Fibroblast of upper back skin (primary cell): ENCODE measurements at regions not wholly inside any gene's neighbourhood (a gene's known extent, or its start where the extent isn't known, plus 50 kb on each side); places are given as distances from the start of the nearest gene placed in this dataset.

ENCODE experiments used
- DNase-seq: peaks from one replicate; pipeline ENCODE4 v3.0.0-alpha.2; 2013

DNA sequence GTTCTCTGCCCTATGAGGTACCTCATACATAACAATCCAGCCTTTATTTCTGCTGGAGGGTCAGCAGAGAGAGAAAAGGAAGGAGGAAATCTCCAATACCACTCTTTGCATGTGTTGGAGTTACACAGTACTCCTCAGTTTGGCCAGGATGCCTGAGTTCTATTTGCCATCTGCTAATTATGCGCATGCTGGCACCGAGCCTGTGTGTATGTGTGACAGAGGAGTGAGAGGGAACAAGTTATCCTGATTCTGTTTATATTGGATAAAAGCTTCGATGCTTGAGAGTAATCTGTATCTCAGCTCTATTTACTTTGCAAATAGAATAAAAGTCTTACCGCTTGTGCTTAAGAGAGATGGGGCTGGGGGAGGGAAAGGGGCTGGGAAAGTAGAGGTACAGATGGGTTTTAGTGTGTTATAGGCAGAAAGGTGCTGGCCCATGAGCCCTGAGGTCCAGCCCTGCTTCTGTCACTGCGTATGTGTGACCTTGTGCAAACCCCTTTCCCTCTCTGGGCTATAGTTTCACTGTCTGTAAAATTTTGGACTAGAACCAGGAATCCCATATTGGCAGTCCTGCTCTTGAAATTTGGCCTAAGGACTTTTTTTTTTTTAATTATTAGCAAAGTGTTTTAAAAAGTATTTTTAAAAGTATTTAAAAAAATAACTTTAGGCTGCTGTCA is 54.5 kb upstream of the PLXNA2 start:
- DNase-seq, result no peak

DNA sequence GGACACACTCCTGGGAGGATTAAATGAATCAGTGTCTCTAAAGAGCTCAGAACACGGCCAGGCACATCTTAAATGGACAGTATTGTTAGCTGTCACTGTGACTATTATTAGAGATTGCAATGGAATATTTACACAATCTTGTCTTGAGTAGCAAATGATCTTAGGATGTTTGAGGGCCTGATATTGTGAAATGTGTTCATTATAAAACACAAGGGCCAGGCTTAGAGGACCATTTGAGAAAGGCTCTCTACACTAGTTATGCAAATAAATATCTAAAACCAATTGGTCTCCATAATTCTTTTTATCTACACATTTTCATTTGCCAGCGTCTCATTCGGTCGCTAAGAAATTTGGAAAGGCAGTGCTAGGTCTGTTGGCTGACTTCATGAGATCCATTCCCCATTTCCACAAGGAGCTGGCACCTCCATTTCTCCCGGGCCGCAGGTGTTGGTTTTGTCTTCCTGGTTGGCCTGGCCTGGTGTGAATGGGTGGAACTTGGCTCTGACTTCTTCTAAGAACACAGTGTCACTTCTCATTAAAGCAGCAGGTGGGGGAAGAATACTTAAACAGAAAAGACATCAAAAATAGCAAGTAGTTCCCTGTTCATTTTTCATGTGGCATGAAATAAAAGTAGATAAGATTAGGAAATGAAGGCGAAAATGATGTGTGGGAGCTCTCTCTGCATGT is 56.0 kb upstream of the PLXNA2 start:
- DNase-seq, result no peak

DNA sequence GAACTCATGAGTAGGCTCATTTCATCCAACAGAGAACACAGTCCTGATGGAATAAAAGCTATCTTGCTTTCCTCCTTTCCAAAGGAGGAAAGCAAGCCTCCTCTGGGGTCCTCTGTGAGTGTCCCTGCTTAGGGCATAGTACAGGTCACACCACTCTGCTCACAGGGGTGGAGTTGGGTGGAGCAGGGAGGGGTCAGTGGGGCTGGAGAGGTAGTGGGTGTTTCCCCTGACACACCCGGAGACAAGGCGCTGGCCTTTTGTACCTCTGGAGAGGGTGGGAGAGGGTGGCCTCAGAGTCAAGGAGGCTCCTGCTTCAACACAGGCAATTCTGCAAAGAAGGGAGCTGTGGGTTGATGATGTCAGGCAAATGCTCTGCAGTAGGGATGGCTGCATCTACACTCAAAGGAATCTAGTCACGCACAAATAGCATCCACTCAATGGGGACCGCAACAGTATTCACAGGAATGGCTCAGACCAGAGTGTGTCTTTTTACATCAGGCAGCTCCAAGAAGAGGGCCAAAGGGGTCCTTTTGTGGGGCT is 58.6 kb upstream of the PLXNA2 start:
- no peak for DNase-seq

DNA sequence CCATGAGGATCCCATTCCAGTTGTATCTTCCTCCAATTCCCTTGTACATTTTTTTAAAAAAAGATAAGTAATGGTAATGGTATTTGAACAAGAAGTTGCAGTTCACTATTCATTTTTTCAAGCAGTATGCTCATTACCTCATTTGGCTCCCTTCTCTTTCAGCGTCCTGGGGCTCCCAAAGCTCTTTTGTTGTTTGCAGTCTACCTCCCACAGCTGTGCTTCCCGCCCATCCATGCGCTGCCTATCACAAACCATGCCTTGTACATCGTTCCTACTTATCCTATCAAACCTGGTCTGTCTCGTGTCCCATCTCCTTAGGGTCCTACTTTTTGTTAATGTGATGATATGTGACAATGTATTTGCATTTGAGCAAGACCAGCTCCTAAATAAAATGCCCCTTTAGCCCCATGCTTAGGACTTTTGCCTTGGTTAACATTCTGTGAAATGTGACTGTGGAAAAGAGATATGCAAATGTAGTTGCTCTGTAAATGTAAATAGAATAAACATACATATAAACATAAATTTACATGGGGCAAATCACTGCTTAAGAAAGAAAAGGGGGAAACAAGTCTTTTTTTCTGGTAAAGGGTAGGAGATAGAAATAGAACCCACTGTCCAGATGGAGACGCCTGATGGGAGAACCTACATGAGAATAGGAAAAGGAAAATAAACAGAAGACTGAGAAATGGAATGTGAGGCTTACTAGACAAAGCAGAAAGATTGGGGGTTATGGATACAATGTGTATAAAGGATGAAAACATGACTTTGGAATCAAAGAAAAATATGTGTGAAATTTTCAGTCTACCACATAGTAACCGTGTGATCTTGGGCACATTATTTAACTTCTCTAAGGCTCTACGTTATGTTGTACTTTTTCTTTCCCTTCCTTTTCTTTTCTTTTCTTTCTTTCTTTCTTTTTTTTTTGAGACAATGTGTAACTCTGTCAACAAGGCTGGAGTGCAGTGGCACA is 59.8 kb upstream of the PLXNA2 start:
- no peak for DNase-seq

DNA sequence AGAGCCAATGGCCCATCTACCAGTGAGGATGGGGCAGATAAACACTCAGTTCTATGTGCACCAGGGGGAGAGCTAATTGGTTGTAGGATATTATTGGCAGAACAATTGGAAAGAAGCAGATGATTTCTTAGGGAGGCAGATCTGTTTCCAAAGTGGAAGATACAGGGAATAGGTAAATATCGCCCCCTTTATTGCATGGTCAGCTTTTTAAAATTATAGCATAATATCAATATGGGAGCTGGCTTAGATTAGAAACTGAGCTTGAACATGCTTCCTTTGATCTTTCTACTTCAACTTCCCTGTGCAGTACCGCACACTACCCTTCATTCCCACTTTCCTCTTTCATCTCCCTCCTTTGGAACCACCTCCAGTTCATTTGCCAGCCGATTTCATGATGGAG is 64.0 kb upstream of the PLXNA2 start:
- DNase-seq, result no peak

DNA sequence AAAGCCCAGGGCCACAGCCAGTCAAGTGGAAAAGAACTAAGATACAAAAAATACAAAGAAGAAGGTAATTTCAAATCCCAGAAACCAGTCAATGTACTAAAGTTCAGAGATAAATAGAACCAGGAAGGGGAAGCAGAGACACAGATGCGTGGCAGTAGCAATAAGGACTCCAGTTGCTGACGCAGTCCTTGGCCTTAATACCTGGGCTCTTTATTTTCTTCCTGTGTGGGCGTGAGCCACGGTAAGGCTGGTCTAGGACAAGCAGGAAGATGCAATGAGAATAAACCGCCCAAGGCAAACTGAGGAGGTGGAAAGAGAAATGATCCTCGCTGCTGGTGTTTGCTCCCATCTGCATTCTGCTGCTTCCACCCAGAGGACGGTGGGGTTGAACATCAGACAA is 65.6 kb upstream of the PLXNA2 start:
- DNase-seq, result no peak

DNA sequence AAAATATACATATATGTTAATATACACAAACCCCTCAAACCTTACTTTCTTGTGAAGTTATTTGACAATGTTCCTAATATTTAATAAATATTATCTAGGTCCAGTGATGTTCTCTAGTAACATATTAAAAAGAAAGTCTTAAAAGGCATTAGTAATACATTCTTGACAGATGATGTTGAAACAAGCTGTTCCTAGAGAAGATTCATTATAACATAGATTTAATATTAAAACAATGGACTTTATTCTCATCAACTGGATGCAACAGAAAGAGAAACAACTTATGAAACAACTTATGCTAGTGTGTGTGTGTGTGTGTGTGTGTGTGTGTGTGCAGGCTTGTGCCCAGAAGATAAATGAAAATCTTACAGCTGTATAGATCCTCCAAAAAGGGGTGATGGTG is 68.5 kb upstream of the PLXNA2 start:
- DNase-seq, result no peak

DNA sequence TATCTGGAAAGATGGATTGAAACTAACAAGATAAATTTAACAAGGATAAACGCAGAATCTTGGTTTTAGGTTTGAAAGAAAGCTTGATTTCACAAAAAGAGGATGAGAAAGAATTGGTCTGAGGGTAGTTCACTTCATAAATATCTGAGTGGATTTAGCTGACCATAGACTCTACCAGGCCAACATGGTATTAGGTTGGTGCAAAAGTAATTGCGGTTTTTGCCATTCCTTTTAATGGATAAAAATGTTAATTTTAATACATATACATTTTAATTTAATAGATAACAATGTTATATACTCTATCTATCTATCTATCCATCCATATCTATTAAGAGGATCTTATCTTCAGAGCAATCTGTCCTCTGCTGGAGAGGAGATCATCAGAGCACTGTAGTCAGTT is 70.2 kb upstream of the PLXNA2 start:
- no peak for DNase-seq

DNA sequence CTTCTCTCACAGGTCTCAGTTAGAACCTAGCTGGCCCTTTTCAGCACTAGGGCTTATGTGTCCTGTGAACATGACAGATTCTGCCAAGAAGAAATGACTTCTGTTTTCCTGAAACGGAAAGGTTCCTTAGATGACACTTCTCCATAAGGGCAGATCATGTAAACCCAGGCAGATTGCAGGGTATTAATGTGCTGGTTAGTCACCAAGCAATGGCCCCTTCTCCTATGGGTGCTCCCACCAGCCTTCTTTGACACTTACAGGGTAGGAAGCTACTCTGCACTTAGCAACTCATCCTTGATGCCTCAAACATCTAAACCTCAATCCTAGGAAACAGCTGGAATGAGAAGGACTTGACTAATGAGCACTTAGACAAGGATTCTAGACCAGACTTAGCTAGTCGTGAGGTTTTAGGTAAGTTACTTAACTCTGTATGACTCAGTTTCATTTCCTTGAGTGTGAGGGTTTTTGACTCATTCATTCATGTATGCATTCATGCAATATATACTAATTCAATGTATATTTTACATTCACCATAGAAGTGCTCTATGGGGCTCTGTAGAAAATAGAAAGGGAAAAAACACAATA is 74.1 kb upstream of the PLXNA2 start:
- peak; percentile 27 for DNase-seq

DNA sequence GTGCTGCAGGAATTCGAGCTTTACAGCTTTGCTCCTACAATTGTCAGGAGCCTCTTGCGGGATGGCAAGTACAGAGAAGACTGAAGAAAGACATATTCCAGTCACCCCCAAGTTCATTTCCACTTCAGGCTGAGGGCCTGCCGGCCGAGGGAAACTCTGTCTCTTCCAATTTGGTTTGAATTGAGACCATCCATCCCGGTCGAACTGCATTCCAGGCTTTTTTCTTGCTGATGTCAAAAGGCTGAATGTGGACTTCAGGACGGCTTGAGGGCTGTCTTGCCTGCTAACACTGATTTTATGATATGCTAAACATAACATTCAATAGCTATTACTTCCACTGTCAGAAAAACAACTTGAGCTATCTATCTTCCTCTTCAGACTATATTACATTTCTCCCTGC is 79.8 kb upstream of the PLXNA2 start:
- DNase-seq, result no peak

DNA sequence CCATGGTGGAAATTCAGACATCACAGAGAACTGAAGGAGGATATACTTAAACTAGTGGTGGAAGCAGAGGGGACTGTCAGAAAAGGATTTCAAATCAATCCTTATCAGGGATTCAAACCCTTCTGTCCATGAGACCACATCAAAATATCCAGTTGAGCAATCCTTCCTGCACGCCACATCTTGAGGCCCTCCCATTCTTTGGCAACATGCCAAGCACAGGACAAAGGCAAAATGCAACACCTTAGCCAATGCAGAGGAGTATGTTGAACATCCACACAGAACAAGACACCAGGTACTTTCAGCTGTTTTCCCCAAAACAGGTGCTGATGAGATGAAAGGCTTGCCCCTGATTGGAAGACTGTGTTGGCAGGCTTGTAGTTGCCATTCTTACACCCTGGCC is 81.8 kb upstream of the PLXNA2 start:
- DNase-seq, result no peak

DNA sequence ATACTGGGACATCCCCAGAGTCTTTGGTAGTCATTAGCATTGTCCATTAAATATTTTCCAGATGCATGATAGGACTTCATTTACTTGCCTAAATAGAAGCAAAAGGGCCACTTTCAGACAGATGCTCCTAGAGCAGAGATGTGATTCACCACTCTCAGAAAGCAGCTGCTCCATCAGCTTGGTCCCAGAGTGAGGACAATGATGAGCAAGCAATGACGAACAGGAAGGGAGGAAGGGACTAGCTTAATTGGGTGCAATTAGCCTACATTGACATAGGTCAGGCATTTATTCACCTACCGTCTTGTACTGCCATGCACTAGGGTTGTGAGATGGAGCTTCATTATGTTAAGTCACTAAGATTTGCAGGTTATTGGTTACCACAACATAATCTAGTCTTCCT is 85.1 kb upstream of the PLXNA2 start:
- no peak for DNase-seq

DNA sequence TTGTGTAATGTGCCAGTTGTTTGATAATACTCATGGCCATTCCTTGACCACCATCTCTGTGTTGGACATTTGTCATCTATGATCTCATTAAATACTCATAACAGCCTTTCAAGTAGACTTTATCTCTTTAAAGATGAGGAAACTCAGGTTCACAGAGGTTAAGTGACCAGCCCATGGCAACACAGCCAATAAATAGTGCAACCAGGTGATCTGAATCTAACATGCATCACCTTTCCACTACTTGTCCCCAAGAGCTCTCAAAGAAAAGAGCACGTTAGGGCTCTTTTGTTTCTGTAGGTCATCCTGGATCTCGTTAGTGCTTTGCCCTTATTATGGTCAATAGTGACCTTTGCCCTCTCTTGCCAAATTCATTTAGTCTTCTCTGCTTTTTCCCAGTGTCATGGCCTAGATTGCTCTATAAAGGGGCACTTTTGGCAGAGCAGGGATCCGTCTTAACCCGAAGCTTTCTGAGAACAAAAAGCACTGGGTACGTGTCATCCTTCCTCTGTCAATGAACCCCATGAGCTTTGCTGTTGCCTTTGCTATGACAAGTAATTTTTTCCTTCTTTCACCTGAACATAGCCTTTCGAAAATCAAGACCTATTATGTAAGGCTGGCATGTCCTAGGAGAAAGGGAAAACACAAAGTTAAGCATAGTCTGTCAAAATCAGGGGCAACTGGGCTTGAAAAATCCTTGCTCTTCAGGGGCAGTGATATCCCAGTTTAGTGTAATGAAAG is 88.0 kb upstream of the PLXNA2 start:
- DNase-seq, result no peak

DNA sequence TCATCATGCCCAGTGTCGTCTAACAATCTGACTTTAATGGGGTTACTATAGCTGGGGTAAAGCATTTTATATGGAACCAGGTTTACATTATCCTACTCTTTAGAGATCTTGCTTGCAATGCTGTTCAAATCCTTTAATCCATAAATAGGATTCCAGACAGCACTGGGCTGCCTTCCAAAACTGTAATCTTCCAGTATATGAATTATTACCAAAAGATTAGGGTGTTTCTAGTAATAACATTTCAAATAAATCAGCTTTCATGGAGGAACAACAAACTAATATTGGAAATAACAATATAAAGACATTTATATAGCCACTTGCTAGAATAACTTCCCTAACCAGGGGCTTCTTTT is 88.6 kb upstream of the PLXNA2 start:
- DNase-seq, result no peak

DNA sequence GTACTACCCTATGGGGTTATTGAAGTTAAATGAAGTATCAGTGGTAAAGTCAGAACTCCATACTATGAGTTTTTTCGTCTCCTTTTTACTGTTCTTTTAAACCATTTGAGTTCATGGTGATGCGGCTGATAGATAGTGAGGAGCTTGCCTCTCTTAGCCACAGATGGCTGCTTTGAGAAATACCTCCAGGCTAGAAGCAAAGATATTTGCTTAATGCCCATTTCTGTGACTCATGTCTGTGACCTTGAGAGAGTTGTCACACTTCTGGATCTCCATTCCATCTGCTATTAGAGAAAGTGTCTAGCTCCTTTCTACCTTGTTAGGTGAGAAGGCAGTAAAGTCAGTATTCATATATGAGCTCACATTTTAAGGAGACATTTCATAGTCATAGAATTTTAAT is 89.5 kb upstream of the PLXNA2 start:
- no peak for DNase-seq

DNA sequence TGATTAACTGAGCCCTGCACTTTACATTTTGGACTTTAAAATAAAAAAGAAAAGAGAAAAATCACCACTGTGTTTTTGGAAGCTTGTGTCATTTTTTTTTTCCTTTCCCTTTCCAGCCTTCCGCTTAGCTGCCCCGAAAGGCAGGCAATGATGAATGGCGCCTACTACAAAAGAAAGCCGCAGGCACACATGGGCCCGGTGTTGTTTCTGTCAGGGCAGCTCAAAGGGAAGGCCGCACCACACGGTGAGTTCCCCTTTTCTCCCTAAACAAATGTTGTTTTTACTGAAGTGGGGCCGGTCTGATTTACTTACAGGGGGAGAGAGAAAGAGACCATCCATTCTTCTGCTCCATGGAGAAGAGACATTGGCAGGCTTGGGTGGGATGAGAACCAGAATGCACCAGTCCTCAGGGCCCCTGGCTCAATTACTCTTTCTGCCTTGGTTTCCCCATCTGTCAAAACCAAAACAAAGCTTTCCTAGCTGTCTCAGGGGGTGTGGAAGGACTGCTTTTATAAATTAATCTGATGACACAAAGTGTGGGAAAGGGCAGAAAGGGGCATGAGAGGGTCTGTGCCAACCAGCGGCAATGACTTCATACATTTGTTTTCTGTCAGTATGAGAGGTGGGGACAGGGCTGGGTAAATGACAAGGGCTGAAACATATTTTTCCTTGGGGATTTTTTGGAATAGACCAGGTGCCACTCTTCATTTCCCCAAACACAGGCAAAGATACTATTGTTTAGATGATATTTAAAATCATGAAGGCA is 91.4 kb upstream of the PLXNA2 start:
- no peak for DNase-seq

DNA sequence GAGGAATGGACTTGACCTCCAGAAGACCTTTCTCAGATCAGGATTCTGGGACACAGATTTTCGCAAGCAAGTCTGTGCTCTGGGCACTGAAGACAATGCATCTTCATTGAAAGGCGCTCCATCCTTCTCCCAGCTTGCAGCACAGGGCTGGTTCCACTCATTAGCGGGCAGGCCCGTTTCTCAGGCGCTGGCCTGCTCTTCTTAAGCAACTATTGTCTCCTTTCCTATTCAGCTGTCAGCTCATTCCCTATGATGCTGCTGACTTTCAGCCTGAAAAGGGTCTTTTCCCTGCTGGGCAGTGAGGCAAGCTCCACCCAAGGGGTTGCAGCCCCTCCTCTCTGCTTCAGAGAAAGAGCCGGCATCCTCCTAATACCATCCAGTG is 91.9 kb upstream of the PLXNA2 start:
- DNase-seq, result no peak

DNA sequence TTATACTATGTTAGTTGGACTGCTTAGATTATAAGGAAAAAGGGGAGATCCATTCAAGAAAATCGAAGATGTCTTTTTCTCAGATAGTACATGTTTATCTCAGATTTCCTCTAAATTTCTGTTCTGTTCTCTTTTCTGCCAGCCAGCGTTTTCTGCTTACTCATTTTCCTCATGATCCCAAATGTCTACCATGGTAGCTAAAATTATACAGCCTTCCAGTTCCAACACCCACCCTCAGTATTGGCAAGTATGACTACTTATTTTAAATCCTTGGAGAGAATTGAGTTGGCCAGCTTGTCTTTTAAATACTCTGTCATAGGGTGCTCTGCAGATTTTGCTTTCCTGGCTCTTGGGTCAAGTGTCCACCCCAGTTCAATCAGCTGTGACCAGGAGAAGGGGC is 95.7 kb upstream of the PLXNA2 start:
- no peak for DNase-seq

DNA sequence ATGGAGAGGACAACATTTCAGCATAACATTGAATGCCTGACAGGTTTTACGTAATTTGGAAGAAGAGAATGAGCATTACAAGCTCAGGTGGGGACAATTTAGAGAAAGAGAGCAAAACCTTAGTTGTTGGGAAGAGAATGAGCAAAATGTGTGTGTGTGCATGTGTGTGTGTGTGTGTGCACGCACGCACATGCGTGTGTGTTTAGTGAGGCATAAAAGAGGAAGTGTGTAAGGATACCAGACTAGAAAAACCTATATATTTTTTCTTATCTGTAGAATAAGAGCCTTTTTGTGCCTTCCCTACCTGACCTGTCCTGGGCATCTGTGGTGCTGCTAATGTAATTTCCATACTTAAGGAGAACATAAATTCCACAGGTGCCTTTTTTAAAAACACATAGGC is 99.0 kb upstream of the PLXNA2 start:
- no peak for DNase-seq

DNA sequence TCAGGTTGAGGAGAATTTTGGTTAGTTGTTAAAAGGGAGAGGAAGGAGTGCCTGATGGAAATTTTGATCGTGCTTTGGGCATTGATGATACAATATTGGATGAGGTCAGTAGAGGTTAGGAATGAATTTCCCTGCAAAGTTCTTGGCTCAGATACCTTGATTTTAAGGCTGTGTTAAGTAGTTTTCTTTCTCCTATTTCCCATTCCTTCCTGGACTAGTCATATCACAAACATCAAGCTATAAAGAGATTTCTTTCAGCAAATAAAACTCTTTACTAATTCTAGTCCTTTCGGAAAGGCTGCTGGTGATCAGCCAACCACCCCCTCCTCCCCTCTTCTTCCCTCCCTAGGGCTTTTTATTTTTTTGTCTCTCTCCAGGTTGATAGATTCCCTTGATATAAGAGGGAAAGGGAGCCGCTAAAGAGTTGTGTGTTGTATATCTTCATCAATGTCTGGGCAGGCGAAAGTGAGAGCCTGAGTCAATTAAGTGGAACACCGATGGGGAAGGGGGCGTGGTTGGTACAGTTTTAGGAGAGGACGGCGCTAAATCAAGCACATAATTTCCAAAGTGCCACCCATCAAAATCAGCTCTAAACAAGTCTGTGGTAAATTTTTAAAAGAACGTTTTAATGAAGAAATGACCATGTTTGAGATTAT is 100.1 kb upstream of the PLXNA2 start:
- DNase-seq, result no peak

DNA sequence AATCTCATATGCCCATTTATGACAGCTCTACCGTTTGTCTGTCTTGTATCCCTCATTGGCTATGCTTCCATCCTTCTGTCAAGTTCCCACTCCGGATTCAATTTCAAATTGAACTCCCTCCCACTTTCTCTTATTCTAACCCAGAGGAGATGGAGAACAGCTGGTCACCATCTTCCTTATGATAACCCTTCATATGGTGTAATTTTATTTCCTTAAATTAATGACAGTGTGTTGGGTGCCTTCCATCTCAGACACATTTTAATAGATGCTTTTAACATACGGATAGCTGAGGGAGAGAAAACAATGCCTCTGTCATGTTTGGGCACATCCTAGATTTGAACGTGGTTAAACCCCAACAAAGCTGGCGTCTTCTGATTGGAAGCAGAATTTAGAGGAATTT is 103.0 kb upstream of the PLXNA2 start:
- DNase-seq, result no peak
